GM18508 (cell line): ENCODE measurements at regions not wholly inside any gene's neighbourhood (a gene's known extent, or its start where the extent isn't known, plus 50 kb on each side); places are given as distances from the start of the nearest gene placed in this dataset.
"Not testable (repeated sequence)": the region's sequence is repeated elsewhere in the genome, so short reads cannot be mapped to it uniquely, and the experiment has no call there.

Source experiments
- ATAC-seq: cut with Tn5 transposase; IDR thresholded peaks from one replicate; pipeline ENCODE4 v1.9.1; 2021; ENCODE audit warnings: moderate number of reproducible peaks; ENCODE audit not compliant: insufficient read depth, unreplicated experiment

GRCh38 chr9:85344901-85345300, 396.9 kb downstream of the AGTPBP1 start:
- ATAC-seq = no peak

DNA sequence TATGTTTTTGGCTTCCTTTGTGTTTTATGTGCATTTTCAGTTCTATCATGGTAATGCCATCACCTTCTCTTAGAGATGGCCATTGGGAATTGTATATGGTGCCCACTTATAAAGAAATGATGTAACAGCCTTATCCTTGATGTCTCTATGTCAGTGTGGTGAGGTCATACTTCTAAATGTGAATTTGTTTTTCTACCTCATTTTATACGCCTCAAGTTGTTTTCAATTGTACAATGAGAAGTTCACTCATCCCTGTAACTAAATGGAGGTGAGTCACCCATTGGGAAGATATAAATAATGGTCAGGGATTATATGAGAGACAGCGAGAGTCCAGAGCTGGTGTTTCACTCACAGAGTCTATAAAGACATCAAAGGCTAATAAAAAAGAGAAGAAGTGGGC, 402.4 kb downstream of the AGTPBP1 start:
- no peak for ATAC-seq

DNA sequence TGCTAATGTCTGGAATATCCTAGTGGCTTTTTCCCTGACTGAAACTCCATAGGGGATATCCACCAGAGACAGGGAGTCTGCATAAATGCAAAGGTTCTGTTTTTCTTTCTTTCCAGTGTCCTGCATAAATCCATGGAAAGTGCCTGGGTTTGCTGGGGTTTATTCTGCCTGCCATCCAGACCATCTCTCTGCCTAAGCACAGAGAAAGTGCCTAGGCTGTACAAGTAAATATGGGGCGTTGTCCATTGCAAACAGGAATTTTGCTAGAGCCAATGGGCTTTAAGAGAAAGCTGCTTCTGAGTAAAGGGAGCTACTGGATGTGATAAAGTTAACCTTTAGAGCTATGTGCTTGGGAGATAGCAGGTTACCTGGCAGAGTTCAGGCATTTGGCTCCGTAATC, 407.5 kb downstream of the AGTPBP1 start:
- ATAC-seq = no peak

GRCh38 chr9:85332487-85332886, 409.3 kb downstream of the AGTPBP1 start:
- no peak for ATAC-seq

GRCh38 chr9:85331626-85332025, 410.1 kb downstream of the AGTPBP1 start:
- ATAC-seq = no peak

DNA sequence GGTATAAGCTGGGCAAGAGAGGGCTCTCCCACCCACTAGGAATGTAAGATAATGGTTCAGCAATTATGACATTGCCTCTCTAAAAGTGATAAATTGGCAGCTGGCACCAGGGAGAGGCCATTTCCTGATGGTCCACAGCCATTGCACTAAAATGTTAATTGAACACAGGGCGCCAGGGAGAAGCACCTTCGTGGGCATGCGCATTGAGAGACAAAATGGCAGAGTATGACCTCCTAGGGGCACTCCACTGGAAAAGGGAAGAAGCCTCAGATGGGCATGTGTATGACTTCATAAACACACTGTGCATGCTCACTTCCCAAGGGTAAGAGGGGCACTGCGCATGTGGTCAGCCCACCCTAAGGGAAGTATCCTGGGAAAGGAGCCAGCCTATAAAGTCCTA, 419.2 kb downstream of the AGTPBP1 start:
- no peak for ATAC-seq

- ATAC-seq = no peak
These were observed 420.2 kb downstream of the AGTPBP1 start for GRCh38 chr9:85321561-85321960.

DNA sequence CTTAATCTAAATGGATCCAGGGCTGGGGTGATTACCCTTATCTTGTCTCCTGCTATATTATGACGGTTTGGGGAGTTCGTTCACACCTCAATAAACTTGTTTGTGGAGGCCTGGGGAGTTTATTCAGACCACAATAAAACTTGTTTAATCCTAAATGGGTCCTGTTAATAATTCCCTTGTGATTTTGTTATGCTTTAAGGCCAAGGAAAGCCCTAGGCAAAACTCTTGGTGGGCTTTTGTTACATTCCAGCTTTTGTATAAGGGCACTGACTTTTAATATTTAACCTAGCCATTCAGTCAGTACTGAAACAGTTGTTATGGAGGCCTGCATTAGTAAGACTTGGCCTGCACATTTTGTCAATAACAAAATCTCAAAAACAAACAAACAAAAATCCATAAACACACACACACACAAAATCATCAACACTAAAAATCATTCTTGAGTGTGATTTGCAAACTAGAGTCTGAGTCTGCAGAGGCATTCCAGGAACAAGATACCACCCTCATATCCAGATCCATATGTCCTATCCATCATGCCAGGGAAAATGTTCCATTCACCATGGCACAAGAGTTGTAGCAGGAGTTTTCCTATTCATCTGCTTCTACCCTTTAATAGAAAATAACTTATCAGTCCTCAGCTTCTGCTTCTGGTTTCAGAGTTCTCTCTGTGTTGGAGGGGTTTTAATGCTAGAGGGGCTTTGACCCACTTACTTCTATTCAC, 421.7 kb downstream of the AGTPBP1 start:
- ATAC-seq = no peak

- not testable (repeated sequence) for ATAC-seq
These were observed 426.2 kb downstream of the AGTPBP1 start for GRCh38 chr9:85315535-85315934.

GRCh38 chr9:85310573-85310972, 431.2 kb downstream of the AGTPBP1 start:
- ATAC-seq = no peak

DNA sequence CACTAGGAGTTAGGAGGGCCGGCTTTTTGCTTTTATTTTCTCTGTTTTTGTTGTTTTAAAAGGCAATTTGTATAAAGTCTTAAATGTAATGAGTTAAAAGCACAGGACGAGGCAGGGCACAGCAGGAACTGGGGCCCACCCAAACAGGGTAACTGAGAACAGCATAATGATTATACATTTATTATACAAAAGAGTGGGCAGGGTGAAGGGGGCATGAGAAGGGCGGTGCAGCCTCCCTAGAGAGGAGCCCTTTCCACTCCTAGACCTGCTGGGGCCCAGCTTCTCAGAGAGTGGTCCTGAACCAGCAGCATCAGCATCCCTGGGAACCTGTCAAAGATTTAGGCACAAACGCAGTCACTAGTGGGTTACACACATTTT, 438.0 kb downstream of the AGTPBP1 start:
- ATAC-seq = no peak

DNA sequence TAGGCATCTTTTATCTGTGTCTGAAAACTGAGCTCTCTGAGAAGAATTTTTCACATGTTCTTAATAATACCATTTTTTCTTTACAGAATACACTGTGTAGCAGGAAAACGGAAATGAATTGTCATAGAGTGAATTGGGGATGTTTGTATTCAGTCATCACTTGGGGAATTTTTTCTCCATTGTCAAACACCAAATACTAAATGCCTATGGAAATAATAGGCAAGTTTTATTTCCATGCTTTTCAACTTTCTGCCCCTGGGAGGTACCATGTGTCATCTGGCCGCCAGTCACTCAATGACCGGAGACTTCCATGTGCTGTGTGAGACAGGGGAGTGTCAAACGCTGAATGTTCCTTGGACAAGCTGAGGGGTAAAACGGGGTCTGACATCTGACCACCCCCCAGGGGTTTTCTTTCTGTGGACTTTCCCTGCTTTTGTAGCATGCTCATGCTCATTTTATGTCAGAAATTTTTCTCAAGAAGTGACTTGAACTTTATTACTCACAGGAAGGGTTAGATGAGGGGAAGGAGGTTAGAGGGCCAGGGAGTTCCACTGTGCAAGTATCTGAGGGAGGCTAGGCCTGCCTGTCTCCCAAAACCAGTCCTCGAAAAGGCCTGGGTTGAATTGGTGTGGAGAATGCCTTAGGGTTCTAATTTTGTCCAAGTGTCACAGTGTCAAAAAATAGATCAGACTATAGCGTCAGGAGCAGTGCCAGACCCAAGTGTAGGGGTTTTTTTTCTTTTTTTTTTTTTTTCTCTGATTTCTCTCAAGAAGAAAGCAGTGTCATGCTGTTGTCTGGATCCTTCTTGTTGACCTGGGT, 438.6 kb downstream of the AGTPBP1 start:
- ATAC-seq = no peak

DNA sequence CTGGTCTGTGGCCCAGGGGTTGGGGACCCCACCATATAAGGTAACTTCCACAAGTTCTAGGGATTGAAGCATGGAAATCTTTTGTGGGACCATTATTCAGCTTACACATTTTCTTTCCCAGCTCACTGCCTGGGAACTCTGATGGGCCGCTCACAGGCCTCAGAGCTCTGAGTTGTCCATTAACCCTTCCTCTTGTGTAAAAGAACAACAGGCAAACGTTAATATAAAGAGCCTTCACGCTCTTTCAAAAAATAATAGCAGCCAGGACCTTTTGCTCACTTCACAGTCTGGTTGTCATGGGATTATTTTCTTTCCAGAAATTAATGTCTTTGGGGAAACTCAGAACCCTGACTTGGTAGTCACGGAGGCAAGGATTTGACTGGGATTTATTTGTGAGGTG, 443.3 kb downstream of the AGTPBP1 start:
- no peak for ATAC-seq

DNA sequence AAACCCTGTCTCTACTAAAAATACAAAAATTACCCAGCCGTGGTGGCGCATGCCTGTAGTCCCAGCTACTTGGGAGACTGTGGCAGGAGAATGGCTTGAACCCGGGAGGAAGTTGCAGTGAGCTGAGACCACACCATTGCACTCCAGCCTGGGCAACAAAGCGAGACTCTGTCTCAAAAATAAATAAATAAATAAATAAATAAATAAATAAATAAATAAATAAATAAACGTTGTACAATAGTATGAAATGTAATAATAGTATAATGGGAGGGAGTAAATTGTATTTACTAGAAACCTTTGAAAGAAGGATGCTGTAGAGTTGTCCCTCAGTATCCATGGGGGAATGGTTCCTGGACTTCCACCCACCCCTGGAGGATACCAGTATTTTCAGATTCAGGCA, 446.5 kb downstream of the AGTPBP1 start:
- ATAC-seq = not testable (repeated sequence)

- ATAC-seq = no peak
These were observed 449.5 kb downstream of the AGTPBP1 start for GRCh38 chr9:85292261-85292660.

GRCh38 chr9:85291266-85291665, 450.5 kb downstream of the AGTPBP1 start:
- no peak for ATAC-seq

- no peak for ATAC-seq
These were observed 451.7 kb downstream of the AGTPBP1 start for GRCh38 chr9:85290019-85290418.

- ATAC-seq = no peak
These were observed 452.6 kb downstream of the AGTPBP1 start for GRCh38 chr9:85289142-85289541.

- no peak for ATAC-seq
These were observed 458.3 kb downstream of the AGTPBP1 start for GRCh38 chr9:85283421-85283820.

- ATAC-seq = no peak
These were observed 463.0 kb downstream of the AGTPBP1 start for GRCh38 chr9:85278769-85279168.

DNA sequence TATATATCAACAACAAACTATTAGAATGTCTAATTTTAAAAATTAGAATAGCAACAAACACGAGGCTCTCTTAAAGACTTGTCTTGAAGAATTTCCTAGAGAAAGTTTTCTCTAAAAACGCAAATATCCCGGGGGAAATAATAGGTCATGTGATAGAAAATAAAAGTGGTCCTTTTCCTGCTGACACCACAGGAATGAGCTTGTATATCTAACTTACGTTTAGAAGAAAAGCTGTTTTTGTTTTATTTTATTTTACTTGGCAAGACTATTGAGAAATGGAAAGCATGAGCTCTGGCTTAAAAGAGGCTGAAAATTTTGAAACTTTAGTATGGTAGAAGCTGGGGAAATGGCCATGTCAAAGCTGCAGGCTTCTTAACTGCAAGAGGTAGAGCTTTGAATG, 465.0 kb downstream of the AGTPBP1 start:
- ATAC-seq = no peak

GRCh38 chr9:85269811-85270210, 471.9 kb downstream of the AGTPBP1 start:
- ATAC-seq = no peak
